Lower leg skin (tissue), 3 donors: ENCODE measurements at regions not wholly inside any gene's neighbourhood (a gene's known extent, or its start where the extent isn't known, plus 50 kb on each side); places are given as distances from the start of the nearest gene placed in this dataset.

ENCODE experiments used
- POLR2A ChIP-seq, 2 donors: fragments of 450-650 bp; IDR thresholded peaks; one replicate each; pipeline ENCODE4 v1.6.1; 2016 to 2017; ENCODE audit warnings: antibody characterized with exemption in 2 of 2, mild to moderate bottlenecking in 1 of 2, moderate library complexity in 1 of 2
- TF ChIP-seq, protein P1 (sequence below), 3 donors: fragments of 450-650 bp; IDR thresholded peaks; one replicate each; pipeline ENCODE4 v1.5.1; 2016; ENCODE audit warnings: antibody characterized with exemption in 3 of 3, mild to moderate bottlenecking in 3 of 3, moderate library complexity in 2 of 3

DNA sequence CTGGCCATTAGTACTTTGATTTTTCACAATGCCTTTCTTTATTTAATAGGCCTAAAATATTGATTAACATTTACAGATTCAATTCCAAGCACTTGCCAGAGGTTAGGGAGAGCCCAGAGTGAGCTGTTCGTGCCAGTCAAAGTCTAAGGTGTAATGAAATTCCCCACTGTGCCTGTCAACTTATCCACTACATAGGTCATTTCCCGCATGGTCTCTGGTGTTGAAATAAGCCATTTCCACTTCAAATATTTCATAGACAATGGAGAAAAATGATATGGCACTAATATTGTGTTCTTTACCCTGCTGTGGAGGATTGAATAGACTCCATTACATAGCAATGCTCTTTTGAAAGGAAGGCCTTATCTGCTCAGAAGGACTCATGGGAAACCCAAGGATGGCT lies 978.1 kb upstream of the CELF2 start:
- no peak for TF ChIP-seq POLR2A (IDR thresholded peaks at IDR 0.05)
- TF ChIP-seq, protein P1, sequence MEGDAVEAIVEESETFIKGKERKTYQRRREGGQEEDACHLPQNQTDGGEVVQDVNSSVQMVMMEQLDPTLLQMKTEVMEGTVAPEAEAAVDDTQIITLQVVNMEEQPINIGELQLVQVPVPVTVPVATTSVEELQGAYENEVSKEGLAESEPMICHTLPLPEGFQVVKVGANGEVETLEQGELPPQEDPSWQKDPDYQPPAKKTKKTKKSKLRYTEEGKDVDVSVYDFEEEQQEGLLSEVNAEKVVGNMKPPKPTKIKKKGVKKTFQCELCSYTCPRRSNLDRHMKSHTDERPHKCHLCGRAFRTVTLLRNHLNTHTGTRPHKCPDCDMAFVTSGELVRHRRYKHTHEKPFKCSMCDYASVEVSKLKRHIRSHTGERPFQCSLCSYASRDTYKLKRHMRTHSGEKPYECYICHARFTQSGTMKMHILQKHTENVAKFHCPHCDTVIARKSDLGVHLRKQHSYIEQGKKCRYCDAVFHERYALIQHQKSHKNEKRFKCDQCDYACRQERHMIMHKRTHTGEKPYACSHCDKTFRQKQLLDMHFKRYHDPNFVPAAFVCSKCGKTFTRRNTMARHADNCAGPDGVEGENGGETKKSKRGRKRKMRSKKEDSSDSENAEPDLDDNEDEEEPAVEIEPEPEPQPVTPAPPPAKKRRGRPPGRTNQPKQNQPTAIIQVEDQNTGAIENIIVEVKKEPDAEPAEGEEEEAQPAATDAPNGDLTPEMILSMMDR (IDR thresholded peaks at IDR 0.05): no peak
